ENCODE measurements at regions not wholly inside any gene's neighbourhood (a gene's known extent, or its start where the extent isn't known, plus 50 kb on each side); places are given as distances from the start of the nearest gene placed in this dataset.

- no peak for TF ChIP-seq POLR2A (IDR thresholded peaks at IDR 0.05)
- TF ChIP-seq, protein P1, sequence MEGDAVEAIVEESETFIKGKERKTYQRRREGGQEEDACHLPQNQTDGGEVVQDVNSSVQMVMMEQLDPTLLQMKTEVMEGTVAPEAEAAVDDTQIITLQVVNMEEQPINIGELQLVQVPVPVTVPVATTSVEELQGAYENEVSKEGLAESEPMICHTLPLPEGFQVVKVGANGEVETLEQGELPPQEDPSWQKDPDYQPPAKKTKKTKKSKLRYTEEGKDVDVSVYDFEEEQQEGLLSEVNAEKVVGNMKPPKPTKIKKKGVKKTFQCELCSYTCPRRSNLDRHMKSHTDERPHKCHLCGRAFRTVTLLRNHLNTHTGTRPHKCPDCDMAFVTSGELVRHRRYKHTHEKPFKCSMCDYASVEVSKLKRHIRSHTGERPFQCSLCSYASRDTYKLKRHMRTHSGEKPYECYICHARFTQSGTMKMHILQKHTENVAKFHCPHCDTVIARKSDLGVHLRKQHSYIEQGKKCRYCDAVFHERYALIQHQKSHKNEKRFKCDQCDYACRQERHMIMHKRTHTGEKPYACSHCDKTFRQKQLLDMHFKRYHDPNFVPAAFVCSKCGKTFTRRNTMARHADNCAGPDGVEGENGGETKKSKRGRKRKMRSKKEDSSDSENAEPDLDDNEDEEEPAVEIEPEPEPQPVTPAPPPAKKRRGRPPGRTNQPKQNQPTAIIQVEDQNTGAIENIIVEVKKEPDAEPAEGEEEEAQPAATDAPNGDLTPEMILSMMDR (IDR thresholded peaks at IDR 0.05): no peak
- TF ChIP-seq POLR2AphosphoS5 (IDR thresholded peaks at IDR 0.05): no peak
- no peak for TF ChIP-seq EP300 (IDR thresholded peaks at IDR 0.05)
Observed at GRCh38 chr12:45615268-45615667, 114.2 kb upstream of the ARID2 start.

All from gastroesophageal sphincter (tissue), 3 donors.